IMR-90 (cell line): ENCODE measurements at regions not wholly inside any gene's neighbourhood (a gene's known extent, or its start where the extent isn't known, plus 50 kb on each side); places are given as distances from the start of the nearest gene placed in this dataset.

Experiments used
- ATAC-seq: fragments of 200-7000 bp; cut with Tn5 transposase; 2 replicates; pipeline ENCODE4 v1.9.1; 2020; ENCODE audit warnings: low read depth, mild to moderate bottlenecking, moderate library complexity
- BruUV-seq: library from RNA; stranded (reverse); fragments of 400-500 nt; replicated peaks from 2 replicates; lab custom pipeline; 2021; lab: Mats Ljungman, UMichigan
- CTCF ChIA-PET: fragments of 300-600 bp; formaldehyde crosslinking; extraction: SDS; loops from one replicate; lab custom pipeline; 2021; ENCODE audit warnings: antibody characterized with exemption; lab: Yijun Ruan, JAX
- POLR2A ChIA-PET: fragments of 300-600 bp; sonication (Branson Sonifier 250); formaldehyde crosslinking; loops from one replicate; lab custom pipeline; 2022; ENCODE audit warnings: antibody characterized with exemption; ENCODE audit not compliant: unreplicated experiment; lab: Charles Lee
- DNase-seq: peaks from one replicate; pipeline ENCODE4 v3.0.0; 2013
- H2AFZ ChIP-seq: replicated peaks from 2 replicates; pipeline ENCODE3; 2013; ENCODE audit warnings: low read length, mild to moderate bottlenecking; ENCODE audit not compliant: poor library complexity
- H2AK5ac ChIP-seq: 2 replicates; pipeline ENCODE4 v1.6.1; 2013; ENCODE audit warnings: low read depth, low read length, inconsistent platforms
- H2AK9ac ChIP-seq: replicated peaks from 2 replicates; pipeline ENCODE3; 2013; ENCODE audit warnings: mild to moderate bottlenecking, low read depth, low read length, moderate library complexity; ENCODE audit not compliant: poor library complexity
- H2BK120ac ChIP-seq: 2 replicates; pipeline ENCODE4 v1.6.1; 2013; ENCODE audit warnings: low read depth, low read length, inconsistent platforms
- H2BK15ac ChIP-seq: 3 replicates; pipeline ENCODE4 v1.6.1; 2013; ENCODE audit warnings: low read depth, low read length, inconsistent platforms
- H2BK20ac ChIP-seq: 2 replicates; pipeline ENCODE4 v1.6.1; 2013; ENCODE audit warnings: low read depth, mild to moderate bottlenecking, inconsistent platforms, low read length, moderate library complexity
- H2BK5ac ChIP-seq: 2 replicates; pipeline ENCODE4 v1.6.1; 2013; ENCODE audit warnings: mild to moderate bottlenecking, low read depth, low read length, inconsistent platforms; ENCODE audit not compliant: poor library complexity, severe bottlenecking
- H3K14ac ChIP-seq: replicated peaks from 2 replicates; pipeline ENCODE4 v1.6.1; 2013; ENCODE audit warnings: low read depth, low read length, inconsistent platforms
- H3K18ac ChIP-seq: 2 replicates; pipeline ENCODE4 v1.6.1; 2013; ENCODE audit warnings: low read depth, low read length, control low read depth
- H3K23ac ChIP-seq: 2 replicates; pipeline ENCODE4 v1.6.1; 2013; ENCODE audit warnings: low read depth, low read length, inconsistent platforms
- H3K27ac ChIP-seq: 2 replicates; pipeline ENCODE4 v1.5.1; 2013; ENCODE audit warnings: mild to moderate bottlenecking, control low read depth, low read length; ENCODE audit not compliant: insufficient read depth
- H3K27me3 ChIP-seq: 2 replicates; pipeline ENCODE4 v1.6.1; 2013; ENCODE audit warnings: low read length; ENCODE audit not compliant: control insufficient read depth, insufficient read depth
- H3K36me3 ChIP-seq: 2 replicates; pipeline ENCODE4 v1.6.1; 2013; ENCODE audit warnings: low read length, mixed read lengths; ENCODE audit not compliant: control insufficient read depth, insufficient read depth
- H3K4ac ChIP-seq: 2 replicates; pipeline ENCODE4 v1.6.1; 2013; ENCODE audit warnings: low read depth, low read length, inconsistent platforms
- H3K4me1 ChIP-seq: 2 replicates; pipeline ENCODE4 v1.6.1; 2013; ENCODE audit warnings: low read length, mixed read lengths; ENCODE audit not compliant: control insufficient read depth, insufficient read depth
- H3K4me2 ChIP-seq: 2 replicates; pipeline ENCODE4 v1.6.1; 2013; ENCODE audit warnings: low read depth, mild to moderate bottlenecking, control low read depth, low read length, moderate library complexity
- H3K4me3 ChIP-seq: 2 replicates; pipeline ENCODE4 v1.5.1; 2013; ENCODE audit warnings: low read depth, mild to moderate bottlenecking, control low read depth, low read length, moderate library complexity; ENCODE audit not compliant: insufficient read depth
- H3K56ac ChIP-seq: 2 replicates; pipeline ENCODE4 v1.6.1; 2013; ENCODE audit warnings: low read length, inconsistent platforms; ENCODE audit not compliant: insufficient read depth; ENCODE audit errors: extremely low read depth
- H3K79me1 ChIP-seq, 2 experiments: 2 replicates each; pipeline ENCODE4 v1.6.1; 2013; ENCODE audit warnings: low read length in 2 of 2, inconsistent platforms in 1 of 2, low read depth in 1 of 2
- H3K9ac ChIP-seq: 2 replicates; pipeline ENCODE4 v1.6.1; 2013; ENCODE audit warnings: low read depth, low read length, control low read depth
- H3K9me1 ChIP-seq: 2 replicates; pipeline ENCODE4 v1.6.1; 2013; ENCODE audit warnings: low read length, inconsistent platforms; ENCODE audit not compliant: insufficient read depth
- H3K9me3 ChIP-seq: 2 replicates; pipeline ENCODE4 v1.6.1; 2013; ENCODE audit warnings: low read length; ENCODE audit not compliant: control insufficient read depth, insufficient read depth
- H4K20me1 ChIP-seq: 2 replicates; pipeline ENCODE4 v1.6.1; 2013; ENCODE audit warnings: low read length, inconsistent platforms; ENCODE audit not compliant: insufficient read depth
- H4K5ac ChIP-seq: 2 replicates; pipeline ENCODE4 v1.6.1; 2013; ENCODE audit warnings: mild to moderate bottlenecking, low read depth, low read length, control low read depth
- H4K8ac ChIP-seq, 2 experiments: 2 replicates each; pipeline ENCODE4 v1.6.1; 2013; ENCODE audit warnings: low read depth in 2 of 2, low read length in 2 of 2, control low read depth in 1 of 2, inconsistent platforms in 1 of 2
- H4K91ac ChIP-seq: 2 replicates; pipeline ENCODE4 v1.6.1; 2013; ENCODE audit warnings: low read depth, low read length, inconsistent platforms; ENCODE audit not compliant: insufficient read depth
- BHLHE40 ChIP-seq: fragments of 150-350 bp; IDR thresholded peaks from 2 replicates; pipeline ENCODE4 v1.6.1; 2016; ENCODE audit warnings: mild to moderate bottlenecking, low read depth, low read length
- CEBPB ChIP-seq: IDR thresholded peaks from 2 replicates; pipeline ENCODE4 v1.6.1; 2012; ENCODE audit warnings: low read depth, low read length, improper control_type of control experiment
- CHD1 ChIP-seq: IDR thresholded peaks from 2 replicates; pipeline ENCODE4 v1.6.1; 2012; ENCODE audit warnings: low read depth, low read length, improper control_type of control experiment
- FOS ChIP-seq: fragments of 150-350 bp; IDR thresholded peaks from 2 replicates; pipeline ENCODE4 v1.6.1; 2016; ENCODE audit warnings: low read depth, low read length
- MAFK ChIP-seq: IDR thresholded peaks from 2 replicates; pipeline ENCODE4 v1.6.1; 2012; ENCODE audit warnings: low read depth, low read length, improper control_type of control experiment
- MAZ ChIP-seq: IDR thresholded peaks from 2 replicates; pipeline ENCODE4 v1.6.1; 2012; ENCODE audit warnings: low read depth, mild to moderate bottlenecking, low read length, improper control_type of control experiment, moderate library complexity, borderline replicate concordance
- MXI1 ChIP-seq: IDR thresholded peaks from 2 replicates; pipeline ENCODE4 v1.6.1; 2012; ENCODE audit warnings: low read depth, mild to moderate bottlenecking, low read length, moderate library complexity, borderline replicate concordance
- NFE2L2 ChIP-seq: fragments of 150-350 bp; IDR thresholded peaks from 2 replicates; pipeline ENCODE4 v1.6.1; 2016; ENCODE audit warnings: low read depth, mild to moderate bottlenecking, low read length
- POLR2A ChIP-seq: IDR thresholded peaks from 2 replicates; pipeline ENCODE4 v1.6.1; 2012; ENCODE audit warnings: mild to moderate bottlenecking, low read depth, low read length
- RAD21 ChIP-seq: IDR thresholded peaks from 2 replicates; pipeline ENCODE4 v1.6.1; 2012; ENCODE audit warnings: low read length, improper control_type of control experiment
- RCOR1 ChIP-seq: IDR thresholded peaks from 2 replicates; pipeline ENCODE4 v1.6.1; 2012; ENCODE audit warnings: mild to moderate bottlenecking, low read length, improper control_type of control experiment; ENCODE audit not compliant: insufficient replicate concordance
- RFX5 ChIP-seq: IDR thresholded peaks from 2 replicates; pipeline ENCODE4 v1.8.0; 2012; ENCODE audit warnings: low read depth, mild to moderate bottlenecking, low read length, moderate library complexity
- SMC3 ChIP-seq: fragments of 150-350 bp; IDR thresholded peaks from 2 replicates; pipeline ENCODE4 v1.6.1; 2016; ENCODE audit warnings: low read depth, mild to moderate bottlenecking, antibody characterized with exemption, low read length, moderate library complexity
- WGBS, 2 experiments: methylation state at CpG; one replicate each; pipeline versions ENCODE4 v1.1.5 to v1.1.7; 2013; ENCODE audit warnings: missing lambda C conversion rate in 2 of 2; ENCODE audit not compliant: insufficient read length in 1 of 2; ENCODE audit errors: extremely low coverage in 2 of 2; 5-methylcytosine and 5-hydroxymethylcytosine counted together
- dilution Hi-C: fragments of 300-500 bp; cut with HindIII; formaldehyde crosslinking; loops from one replicate; pipeline ENCODE4 v1.14.3; 2018; ENCODE audit warnings: low sequenced_read_pairs; ENCODE audit not compliant: unreplicated experiment
- in situ Hi-C: fragments of 300-500 bp; cut with MboI; formaldehyde crosslinking; loops from 3 replicates; pipeline ENCODE4 v1.14.3; 2019; ENCODE audit warnings: low sequenced_read_pairs, inconsistent platforms, mixed read lengths
- intact Hi-C: fragments of 100-400 bp; cut with micrococcal nuclease; formaldehyde crosslinking; loops from 2 replicates; pipeline ENCODE4 v1.10.0; 2022
- TF ChIP-seq, protein P1 (sequence below): conservative IDR thresholded peaks from 2 replicates; pipeline ENCODE4 v1.5.1; 2012; ENCODE audit warnings: mild to moderate bottlenecking, low read depth, low read length, improper control_type of control experiment
- TF ChIP-seq, protein P2 (sequence below): fragments of 150-350 bp; IDR thresholded peaks from 2 replicates; pipeline ENCODE4 v1.6.1; 2017; ENCODE audit warnings: mild to moderate bottlenecking, antibody characterized with exemption, low read length, low read depth
- TF ChIP-seq, protein P3 (sequence below): fragments of 150-350 bp; IDR thresholded peaks from 2 replicates; pipeline ENCODE4 v1.6.1; 2016; ENCODE audit warnings: low read depth, mild to moderate bottlenecking, low read length, moderate library complexity, borderline replicate concordance

DNA sequence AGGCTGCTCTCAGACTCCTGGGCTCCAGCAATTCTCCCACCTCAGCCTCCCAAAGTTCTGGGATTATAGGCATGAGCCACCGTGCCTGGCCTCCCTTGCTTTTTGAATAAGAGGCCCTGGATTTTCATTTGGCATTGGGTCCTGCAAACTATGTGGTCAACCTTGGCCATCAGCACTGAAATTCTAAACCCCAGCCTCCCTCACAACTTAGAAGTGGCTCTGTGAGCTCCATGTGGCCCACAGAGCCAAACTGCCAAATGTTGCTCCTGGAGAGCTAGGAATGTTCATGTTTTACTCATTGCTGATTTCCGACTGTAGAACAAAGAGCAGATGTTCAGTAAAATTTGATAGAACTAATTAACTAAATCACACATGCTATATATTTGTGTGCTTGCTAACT is 210.6 kb upstream of the AGAP1 start:
- Histone ChIP-seq H3K4me3 (no peak overlapping the region), H3K9me3 (peaks cover 2% of the 10 kb centered on the region; the same call in 1 of the 2 replicates), H2BK20ac (no peak overlapping the region), H2BK120ac (no peak overlapping the region), H4K20me1 (no peaks in the 10 kb centered on the region), H3K4me1 (no peaks in the 10 kb centered on the region), H3K79me1 (no peaks in the 10 kb centered on the region), H3K56ac (no peak overlapping the region), H3K36me3 (no peaks in the 10 kb centered on the region), H2AK9ac (no peak overlapping the region), H3K14ac (no peak overlapping the region), H4K5ac (no peak overlapping the region), H3K9ac (no peak overlapping the region), H2BK5ac (no peak overlapping the region), H4K91ac (no peak overlapping the region), H3K18ac (no peak overlapping the region), H3K23ac (no peak overlapping the region), H3K4me2 (no peak overlapping the region), H4K8ac (no peak overlapping the region), H3K27ac (no peak overlapping the region), H3K9me1 (no peaks in the 10 kb centered on the region), H2BK15ac (no peak overlapping the region), H2AK5ac (no peak overlapping the region), H3K27me3 (peaks cover 25% of the 10 kb centered on the region), H2AFZ (no peak overlapping the region), H3K4ac (no peak overlapping the region)
- no peak for ATAC-seq
- in situ Hi-C loops (no loop called here), dilution Hi-C loops (no loop called here), intact Hi-C loops (no loop called here)
- TF ChIP-seq, protein P1, sequence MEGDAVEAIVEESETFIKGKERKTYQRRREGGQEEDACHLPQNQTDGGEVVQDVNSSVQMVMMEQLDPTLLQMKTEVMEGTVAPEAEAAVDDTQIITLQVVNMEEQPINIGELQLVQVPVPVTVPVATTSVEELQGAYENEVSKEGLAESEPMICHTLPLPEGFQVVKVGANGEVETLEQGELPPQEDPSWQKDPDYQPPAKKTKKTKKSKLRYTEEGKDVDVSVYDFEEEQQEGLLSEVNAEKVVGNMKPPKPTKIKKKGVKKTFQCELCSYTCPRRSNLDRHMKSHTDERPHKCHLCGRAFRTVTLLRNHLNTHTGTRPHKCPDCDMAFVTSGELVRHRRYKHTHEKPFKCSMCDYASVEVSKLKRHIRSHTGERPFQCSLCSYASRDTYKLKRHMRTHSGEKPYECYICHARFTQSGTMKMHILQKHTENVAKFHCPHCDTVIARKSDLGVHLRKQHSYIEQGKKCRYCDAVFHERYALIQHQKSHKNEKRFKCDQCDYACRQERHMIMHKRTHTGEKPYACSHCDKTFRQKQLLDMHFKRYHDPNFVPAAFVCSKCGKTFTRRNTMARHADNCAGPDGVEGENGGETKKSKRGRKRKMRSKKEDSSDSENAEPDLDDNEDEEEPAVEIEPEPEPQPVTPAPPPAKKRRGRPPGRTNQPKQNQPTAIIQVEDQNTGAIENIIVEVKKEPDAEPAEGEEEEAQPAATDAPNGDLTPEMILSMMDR = no peak
- TF ChIP-seq NFE2L2 (no peak), CHD1 (no peak), MAZ (no peak), RCOR1 (no peak), FOS (no peak), MAFK (no peak), BHLHE40 (no peak), POLR2A (no peak), RFX5 (no peak), CEBPB (no peak), MXI1 (no peak), SMC3 (no peak), RAD21 (no peak)
- TF ChIP-seq, protein P2, sequence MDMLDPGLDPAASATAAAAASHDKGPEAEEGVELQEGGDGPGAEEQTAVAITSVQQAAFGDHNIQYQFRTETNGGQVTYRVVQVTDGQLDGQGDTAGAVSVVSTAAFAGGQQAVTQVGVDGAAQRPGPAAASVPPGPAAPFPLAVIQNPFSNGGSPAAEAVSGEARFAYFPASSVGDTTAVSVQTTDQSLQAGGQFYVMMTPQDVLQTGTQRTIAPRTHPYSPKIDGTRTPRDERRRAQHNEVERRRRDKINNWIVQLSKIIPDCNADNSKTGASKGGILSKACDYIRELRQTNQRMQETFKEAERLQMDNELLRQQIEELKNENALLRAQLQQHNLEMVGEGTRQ = no peak
- TF ChIP-seq, protein P3, sequence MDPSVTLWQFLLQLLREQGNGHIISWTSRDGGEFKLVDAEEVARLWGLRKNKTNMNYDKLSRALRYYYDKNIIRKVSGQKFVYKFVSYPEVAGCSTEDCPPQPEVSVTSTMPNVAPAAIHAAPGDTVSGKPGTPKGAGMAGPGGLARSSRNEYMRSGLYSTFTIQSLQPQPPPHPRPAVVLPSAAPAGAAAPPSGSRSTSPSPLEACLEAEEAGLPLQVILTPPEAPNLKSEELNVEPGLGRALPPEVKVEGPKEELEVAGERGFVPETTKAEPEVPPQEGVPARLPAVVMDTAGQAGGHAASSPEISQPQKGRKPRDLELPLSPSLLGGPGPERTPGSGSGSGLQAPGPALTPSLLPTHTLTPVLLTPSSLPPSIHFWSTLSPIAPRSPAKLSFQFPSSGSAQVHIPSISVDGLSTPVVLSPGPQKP = no peak
- ChIA-PET CTCF (interaction anchor here (0.6 kb wide), 1 partner anchor 12 kb away, joined by 3 read pairs; no protein-coding TSS in a partner anchor), POLR2A (no interaction called here)
- 60% methylated on average over 1 of the region's 2 CpGs; no CpG with 5 or more reads in 1 of the 2 experiments for WGBS, 2 experiments
- no peak for DNase-seq
- BruUV-seq = no TSS peak
